CD4-positive, alpha-beta T cell (primary cell): ENCODE measurements at regions not wholly inside any gene's neighbourhood (a gene's known extent, or its start where the extent isn't known, plus 50 kb on each side); places are given as distances from the start of the nearest gene placed in this dataset.

Source experiments
- ATAC-seq: fragments of 200-7000 bp; cut with Tn5 transposase; one replicate; pipeline ENCODE4 v1.10.0; 2022; ENCODE audit warnings: mild to moderate bottlenecking; ENCODE audit not compliant: poor library complexity
- CTCF ChIA-PET: fragments of 350-600 bp; sonication (Branson Sonifier 250); formaldehyde crosslinking; loops from one replicate; lab custom pipeline; 2021; ENCODE audit warnings: antibody characterized with exemption, inconsistent platforms; lab: Charles Lee
- POLR2A ChIA-PET: fragments of 350-600 bp; sonication (Branson Sonifier 250); formaldehyde crosslinking; loops from one replicate; lab custom pipeline; 2021; ENCODE audit warnings: antibody characterized with exemption, inconsistent platforms; lab: Charles Lee
- DNase-seq, 14 experiments: peaks; one replicate each; pipeline ENCODE4 v3.0.0-alpha.2; 2013 to 2020; ENCODE audit warnings: mixed read lengths in 2 of 14
- H3K27ac ChIP-seq, 2 donors: one replicate each; pipeline versions ENCODE4 v1.5.1 to v1.7.0; 2013; ENCODE audit warnings: low read length in 2 of 2, low read depth in 1 of 2, mild to moderate bottlenecking in 1 of 2
- H3K27me3 ChIP-seq, 2 experiments: 1 replicate in 1 of 2; 2 replicates in 1 of 2; pipeline versions ENCODE4 v1.6.1 to v1.7.0; 2013; ENCODE audit warnings: low read length in 2 of 2, control low read depth in 1 of 2, mild to moderate bottlenecking in 1 of 2, moderate library complexity in 1 of 2; ENCODE audit not compliant: insufficient read depth in 2 of 2, control insufficient read depth in 1 of 2
- H3K36me3 ChIP-seq: one replicate; pipeline ENCODE4 v1.6.1; 2013; ENCODE audit warnings: low read length, control low read depth; ENCODE audit not compliant: insufficient read depth
- H3K4me1 ChIP-seq: one replicate; pipeline ENCODE4 v1.6.1; 2013; ENCODE audit warnings: low read length, control low read depth; ENCODE audit not compliant: insufficient read depth
- H3K4me3 ChIP-seq: one replicate; pipeline ENCODE4 v1.5.1; 2013; ENCODE audit warnings: mild to moderate bottlenecking, low read length, moderate library complexity
- H3K9me3 ChIP-seq, 2 experiments: 1 replicate in 1 of 2; 2 replicates in 1 of 2; pipeline versions ENCODE4 v1.6.1 to v1.7.0; 2013; ENCODE audit warnings: low read length in 2 of 2, mild to moderate bottlenecking in 2 of 2, control low read depth in 1 of 2, moderate library complexity in 1 of 2; ENCODE audit not compliant: control insufficient read depth in 1 of 2, insufficient read depth in 1 of 2
- H3K27ac Mint-ChIP-seq: one replicate; pipeline ENCODE4 v1.8.0; 2020; ENCODE audit warnings: mixed read lengths
- H3K27me3 Mint-ChIP-seq: one replicate; pipeline ENCODE4 v1.8.0; 2021; ENCODE audit warnings: mixed read lengths
- H3K36me3 Mint-ChIP-seq: one replicate; pipeline ENCODE4 v1.8.0; 2021; ENCODE audit warnings: low read depth, mixed read lengths
- H3K4me1 Mint-ChIP-seq: one replicate; pipeline ENCODE4 v1.8.0; 2021; ENCODE audit warnings: low read depth, mixed read lengths
- H3K4me3 Mint-ChIP-seq: one replicate; pipeline ENCODE4 v1.8.0; 2020; ENCODE audit warnings: mild to moderate bottlenecking, mixed read lengths
- H3K9me3 Mint-ChIP-seq: one replicate; pipeline ENCODE4 v1.8.0; 2020; ENCODE audit warnings: mixed read lengths
- CTCF ChIP-seq: fragments of 200-600 bp; IDR thresholded peaks from one replicate; pipeline ENCODE4 v1.8.0; 2022; ENCODE audit warnings: antibody characterized with exemption, mild to moderate bottlenecking
- intact Hi-C, 2 experiments: fragments of 100-400 bp; cut with DNase I in 1 of 2; cut with micrococcal nuclease in 1 of 2; formaldehyde crosslinking; loops; one replicate each; pipeline versions ENCODE4 v1.15.1 to v1.9.0; 2023 to 2025; cut with DNase I, micrococcal nuclease

GRCh38 chr14:21866479-21866878 is 192.9 kb upstream of the OR4E1 start:
- DNase-seq (no peak), ATAC-seq (no peak)
- Histone ChIP-seq H3K4me3 (no peak overlapping the region), H3K27ac (no peak overlapping the region), H3K9me3 (no peaks in the 10 kb centered on the region), H3K4me1 (no peaks in the 10 kb centered on the region), H3K27me3 (no peaks in the 10 kb centered on the region), H3K36me3 (no peaks in the 10 kb centered on the region)
- CTCF ChIA-PET, result no interaction called here
- POLR2A ChIA-PET, result no interaction called here
- peak overlapping the region; percentile 71 for H3K27ac Mint-ChIP-seq
- H3K4me1 Mint-ChIP-seq, result peaks cover 26% of the 10 kb centered on the region
- intact Hi-C loops, result loop anchor here (5.0 to 10.0 kb wide), 4 partner anchors 46 to 988 kb away; no protein-coding TSS in a partner anchor
- H3K9me3 Mint-ChIP-seq, result no peaks in the 10 kb centered on the region
- no peak for TF ChIP-seq CTCF
- no peak overlapping the region for H3K4me3 Mint-ChIP-seq
- no peaks in the 10 kb centered on the region for H3K36me3 Mint-ChIP-seq
- H3K27me3 Mint-ChIP-seq, result no peaks in the 10 kb centered on the region

- no peaks in the 10 kb centered on the region for H3K4me1 ChIP-seq
- H3K27me3 Mint-ChIP-seq, result peaks cover 1% of the 10 kb centered on the region
- ChIA-PET CTCF (interaction anchor here (1.0 to 1.4 kb wide), 2 partner anchors 22 to 693 kb away, joined by 3 read pairs; no protein-coding TSS in a partner anchor), POLR2A (interaction anchor here (1.0 to 3.2 kb wide), 3 partner anchors 11 to 689 kb away, joined by 3 to 25 read pairs (median 4); no protein-coding TSS in a partner anchor)
- H3K4me1 Mint-ChIP-seq, result peaks cover 20% of the 10 kb centered on the region
- no peaks in the 10 kb centered on the region for H3K27me3 ChIP-seq
- intact Hi-C loops, result loop anchor here in 1 of 2 experiments (5.0 to 10.0 kb wide), 2 partner anchors 694 to 992 kb away; no protein-coding TSS in a partner anchor
- no peak for TF ChIP-seq CTCF
- H3K36me3 ChIP-seq, result no peaks in the 10 kb centered on the region
- H3K4me3 ChIP-seq, result peak overlapping the region; percentile 42
- no peaks in the 10 kb centered on the region for H3K9me3 Mint-ChIP-seq
- H3K4me3 Mint-ChIP-seq, result peak overlapping the region; percentile 55
- H3K9me3 ChIP-seq, result no peaks in the 10 kb centered on the region
- DNase-seq (no peak), ATAC-seq (no peak)
- peaks cover under 1% of the 10 kb centered on the region for H3K36me3 Mint-ChIP-seq
- no peak overlapping the region for H3K27ac ChIP-seq
- peak overlapping the region; percentile 78 for H3K27ac Mint-ChIP-seq
These were observed 189.7 kb upstream of the OR4E1 start for GRCh38 chr14:21863289-21863688.

GRCh38 chr14:21861153-21861552 is 187.5 kb upstream of the OR4E1 start:
- Histone ChIP-seq H3K4me3 (peak overlapping the region; percentile 42), H3K4me1 (no peaks in the 10 kb centered on the region), H3K9me3 (no peaks in the 10 kb centered on the region), H3K36me3 (no peaks in the 10 kb centered on the region), H3K27me3 (no peaks in the 10 kb centered on the region), H3K27ac (no peak overlapping the region)
- Mint-ChIP-seq H3K27ac (peak overlapping the region; percentile 10), H3K27me3 (peaks cover 6% of the 10 kb centered on the region), H3K4me1 (peaks cover 18% of the 10 kb centered on the region), H3K36me3 (peaks cover 6% of the 10 kb centered on the region), H3K4me3 (peak overlapping the region; percentile 76), H3K9me3 (no peaks in the 10 kb centered on the region)
- CTCF ChIA-PET, result interaction anchor here (1.0 to 2.3 kb wide), 5 partner anchors 9 to 709 kb away, joined by 3 to 14 read pairs (median 5); no protein-coding TSS in a partner anchor
- no peak for ATAC-seq
- POLR2A ChIA-PET, result interaction anchor here (0.5 to 3.2 kb wide), 4 partner anchors 9 to 709 kb away, joined by 3 to 25 read pairs (median 6); no protein-coding TSS in a partner anchor
- no peak for DNase-seq
- TF ChIP-seq CTCF, result no peak
- intact Hi-C loops, result loop anchor here in 1 of 2 experiments (5.0 to 10.0 kb wide), 2 partner anchors 696 to 994 kb away; no protein-coding TSS in a partner anchor
